ENCODE measurements at regions not wholly inside any gene's neighbourhood (a gene's known extent, or its start where the extent isn't known, plus 50 kb on each side); places are given as distances from the start of the nearest gene placed in this dataset.
"Not testable (repeated sequence)": the region's sequence is repeated elsewhere in the genome, so short reads cannot be mapped to it uniquely, and the experiment has no call there.

DNA sequence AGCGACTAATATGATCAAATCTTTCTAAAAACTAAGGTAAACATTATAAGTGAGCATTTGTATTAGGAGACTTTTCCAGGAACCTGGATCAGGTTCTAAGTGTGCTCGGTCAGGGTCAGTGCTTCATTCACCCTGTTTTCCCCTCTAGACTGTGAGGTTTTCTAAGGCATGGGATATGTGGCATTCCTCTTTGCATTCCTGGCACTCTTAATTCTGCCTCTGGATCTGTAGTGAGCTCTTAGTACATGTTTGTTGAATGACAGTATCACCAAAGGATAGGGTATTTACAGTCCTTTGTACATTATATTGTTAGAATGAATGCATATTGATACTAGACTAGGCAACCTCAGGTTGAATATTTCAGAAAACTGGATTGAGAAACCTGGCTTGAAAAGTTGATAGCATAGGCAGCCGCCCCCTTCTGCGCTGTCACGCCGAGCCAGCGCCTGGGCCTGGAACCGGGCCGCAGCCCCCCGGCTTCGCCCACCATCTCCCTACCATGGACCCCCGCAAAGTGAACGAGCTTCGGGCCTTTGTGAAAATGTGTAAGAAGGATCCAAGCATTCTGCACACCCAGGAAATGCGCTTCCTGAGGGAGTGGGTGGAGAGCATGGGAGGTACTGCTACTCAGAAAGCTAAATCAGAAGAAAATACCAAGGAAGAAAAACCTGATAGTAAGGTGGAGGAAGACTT lies 156.5 kb downstream of the KCNRG start:
- no peak overlapping the region for H3K4me3 ChIP-seq (ENCODE audit: low read length)
- H3K4me1 ChIP-seq (ENCODE audit: insufficient read depth, low read length): no peaks in the 10 kb centered on the region
- H3K27me3 ChIP-seq (ENCODE audit: insufficient read depth, low read length): no peaks in the 10 kb centered on the region
- H3K9me3 ChIP-seq (ENCODE audit: low read depth, low read length): no peaks in the 10 kb centered on the region

- not testable (repeated sequence) for H3K9me3 ChIP-seq (ENCODE audit: low read depth, low read length)
Observed at GRCh38 chr13:50173045-50173444, 157.8 kb downstream of the KCNRG start.

GRCh38 chr13:50174630-50175029 lies 159.4 kb downstream of the KCNRG start:
- Histone ChIP-seq H3K9me3 (ENCODE audit: low read depth, low read length) (no peaks in the 10 kb centered on the region), H3K4me3 (ENCODE audit: low read length) (no peak overlapping the region), H3K27me3 (ENCODE audit: insufficient read depth, low read length) (no peaks in the 10 kb centered on the region), H3K4me1 (ENCODE audit: insufficient read depth, low read length) (peaks cover 2% of the 10 kb centered on the region)

More at GRCh38 chr13:50173045-50173444, 157.8 kb downstream of the KCNRG start:
- not testable (repeated sequence) for H3K4me3 ChIP-seq (ENCODE audit: low read length); H3K4me1 ChIP-seq (ENCODE audit: insufficient read depth, low read length); H3K27me3 ChIP-seq (ENCODE audit: insufficient read depth, low read length)

DNA sequence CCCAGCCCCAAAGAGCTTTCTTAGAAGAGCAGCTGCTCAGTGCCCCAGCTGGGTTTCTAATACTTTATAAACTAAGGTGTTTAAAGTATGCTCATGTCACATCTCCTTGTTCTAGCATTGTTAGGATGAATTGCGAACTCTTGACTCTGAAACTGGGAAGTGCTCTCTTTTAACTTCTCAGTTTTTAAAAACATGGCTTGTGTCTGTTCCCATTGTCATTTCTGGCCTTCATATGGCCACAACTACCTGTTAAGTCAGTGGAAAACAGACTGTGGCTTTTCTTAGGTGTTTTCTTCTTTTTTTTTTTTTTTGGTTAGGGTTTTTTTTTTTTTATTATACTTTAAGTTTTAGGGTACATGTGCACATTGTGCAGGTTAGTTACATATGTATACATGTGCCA lies 164.7 kb downstream of the KCNRG start:
- H3K27me3 ChIP-seq (ENCODE audit: insufficient read depth, low read length): no peaks in the 10 kb centered on the region
- no peak overlapping the region for H3K4me3 ChIP-seq (ENCODE audit: low read length)
- H3K9me3 ChIP-seq (ENCODE audit: low read depth, low read length): no peaks in the 10 kb centered on the region
- H3K4me1 ChIP-seq (ENCODE audit: insufficient read depth, low read length): peaks cover 5% of the 10 kb centered on the region

DNA sequence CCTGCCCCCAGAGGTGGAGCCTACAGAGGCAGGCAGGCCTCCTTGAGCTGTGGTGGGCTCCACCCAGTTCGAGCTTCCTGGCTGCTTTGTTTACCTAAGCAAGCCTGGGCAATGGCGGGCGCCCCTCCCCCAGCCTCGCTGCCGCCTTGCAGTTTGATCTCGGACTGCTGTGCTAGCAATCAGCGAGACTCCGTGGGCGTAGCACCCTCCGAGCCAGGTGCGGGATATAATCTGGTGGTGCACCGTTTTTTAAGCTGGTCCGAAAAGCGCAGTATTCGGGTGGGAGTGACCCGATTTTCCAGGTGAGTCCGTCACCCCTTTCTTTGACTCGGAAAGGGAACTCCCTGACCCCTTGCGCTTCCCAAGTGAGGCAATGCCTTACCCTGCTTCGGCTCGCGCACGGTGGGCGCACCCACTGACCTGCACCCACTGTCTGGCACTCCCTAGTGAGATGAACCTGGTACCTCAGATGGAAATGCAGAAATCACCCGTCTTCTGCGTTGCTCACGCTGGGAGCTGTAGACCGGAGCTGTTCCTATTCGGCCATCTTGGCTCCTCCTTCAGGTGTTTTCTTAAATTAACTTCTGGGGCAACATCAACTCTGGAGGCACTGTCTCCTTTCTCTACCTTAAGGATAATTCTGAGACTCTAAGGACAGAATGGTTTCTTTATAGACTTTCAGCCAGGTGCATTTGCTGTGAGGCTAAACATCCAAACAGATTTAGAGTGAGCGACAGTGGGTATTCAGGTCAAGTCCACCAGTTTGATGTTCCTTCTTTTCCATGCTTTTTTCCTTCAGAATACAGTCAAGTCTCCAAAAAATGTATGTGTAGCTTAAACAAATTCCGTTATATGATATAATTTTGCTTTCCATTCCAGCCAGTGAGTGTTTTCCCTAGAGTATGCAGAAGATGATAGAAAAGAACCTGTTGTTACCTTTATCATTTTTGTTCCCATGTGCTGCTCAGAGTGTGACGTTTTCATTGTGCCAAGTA lies 170.8 kb downstream of the KCNRG start:
- H3K4me3 ChIP-seq (ENCODE audit: low read length); H3K9me3 ChIP-seq (ENCODE audit: low read depth, low read length); H3K4me1 ChIP-seq (ENCODE audit: insufficient read depth, low read length); H3K27me3 ChIP-seq (ENCODE audit: insufficient read depth, low read length): not testable (repeated sequence)

GRCh38 chr13:50187352-50188029 lies 172.2 kb downstream of the KCNRG start:
- no peaks in the 10 kb centered on the region for H3K27me3 ChIP-seq (ENCODE audit: insufficient read depth, low read length)
- H3K4me3 ChIP-seq (ENCODE audit: low read length): no peak overlapping the region
- no peaks in the 10 kb centered on the region for H3K9me3 ChIP-seq (ENCODE audit: low read depth, low read length)
- no peaks in the 10 kb centered on the region for H3K4me1 ChIP-seq (ENCODE audit: insufficient read depth, low read length)

DNA sequence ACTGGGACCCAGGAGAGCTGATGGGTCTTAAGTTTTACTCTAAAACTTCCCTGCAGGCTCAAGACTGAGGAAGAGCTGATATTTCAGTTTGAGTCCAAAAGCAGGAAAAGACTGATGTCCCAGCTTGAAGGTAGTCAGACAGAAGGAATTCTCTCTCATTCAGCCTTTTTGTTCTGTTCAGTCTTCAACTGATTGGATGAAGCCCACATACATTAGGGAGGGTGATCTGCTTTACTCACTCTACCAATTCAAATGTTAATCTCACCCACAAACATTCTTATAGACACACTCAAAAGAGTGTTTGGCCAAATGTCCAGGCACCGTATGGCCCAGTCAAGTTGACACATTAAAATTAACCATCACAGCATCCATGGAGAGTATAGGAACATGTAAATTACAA lies 173.5 kb downstream of the KCNRG start:
- H3K4me3 ChIP-seq (ENCODE audit: low read length): no peak overlapping the region
- H3K27me3 ChIP-seq (ENCODE audit: insufficient read depth, low read length): no peaks in the 10 kb centered on the region
- H3K9me3 ChIP-seq (ENCODE audit: low read depth, low read length): no peaks in the 10 kb centered on the region
- H3K4me1 ChIP-seq (ENCODE audit: insufficient read depth, low read length): no peaks in the 10 kb centered on the region

- Histone ChIP-seq H3K27me3 (ENCODE audit: insufficient read depth, low read length) (no peaks in the 10 kb centered on the region), H3K4me3 (ENCODE audit: low read length) (no peak overlapping the region), H3K4me1 (ENCODE audit: insufficient read depth, low read length) (no peaks in the 10 kb centered on the region), H3K9me3 (ENCODE audit: low read depth, low read length) (no peaks in the 10 kb centered on the region)
Observed at GRCh38 chr13:50189450-50189849, 174.2 kb downstream of the KCNRG start.

GRCh38 chr13:50191004-50191403 lies 175.8 kb downstream of the KCNRG start:
- no peak overlapping the region for H3K4me3 ChIP-seq (ENCODE audit: low read length)
- H3K4me1 ChIP-seq (ENCODE audit: insufficient read depth, low read length): no peaks in the 10 kb centered on the region
- H3K27me3 ChIP-seq (ENCODE audit: insufficient read depth, low read length): no peaks in the 10 kb centered on the region
- H3K9me3 ChIP-seq (ENCODE audit: low read depth, low read length): no peaks in the 10 kb centered on the region

DNA sequence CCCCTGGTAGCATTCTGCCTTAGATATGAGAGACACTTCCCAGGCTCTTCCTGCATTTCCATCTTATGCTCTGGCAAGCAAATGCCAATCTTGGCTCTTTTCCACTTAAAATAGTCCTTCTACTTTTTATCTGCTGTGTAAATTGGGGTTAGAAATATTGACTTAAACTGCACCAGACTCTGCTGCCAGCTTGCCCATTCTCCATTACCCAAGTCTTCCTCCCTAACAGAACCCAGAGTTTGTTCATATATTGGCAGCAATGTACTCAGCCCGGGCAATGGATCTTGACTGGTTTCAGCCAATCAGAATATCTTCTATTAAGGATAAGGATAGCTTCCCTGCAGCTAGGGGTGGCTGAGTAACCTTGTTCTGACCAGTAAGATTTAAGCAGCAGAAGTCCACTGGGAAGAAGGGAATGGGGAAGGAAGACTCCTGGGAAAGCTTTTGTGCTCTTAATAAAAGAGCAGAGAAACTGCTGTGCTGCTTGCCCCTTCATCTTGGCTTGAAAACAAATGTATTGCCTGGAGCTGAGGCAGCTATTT lies 177.1 kb downstream of the KCNRG start:
- peaks cover under 1% of the 10 kb centered on the region for H3K4me1 ChIP-seq (ENCODE audit: insufficient read depth, low read length)
- H3K4me3 ChIP-seq (ENCODE audit: low read length): no peak overlapping the region
- H3K27me3 ChIP-seq (ENCODE audit: insufficient read depth, low read length): no peaks in the 10 kb centered on the region
- no peaks in the 10 kb centered on the region for H3K9me3 ChIP-seq (ENCODE audit: low read depth, low read length)

DNA sequence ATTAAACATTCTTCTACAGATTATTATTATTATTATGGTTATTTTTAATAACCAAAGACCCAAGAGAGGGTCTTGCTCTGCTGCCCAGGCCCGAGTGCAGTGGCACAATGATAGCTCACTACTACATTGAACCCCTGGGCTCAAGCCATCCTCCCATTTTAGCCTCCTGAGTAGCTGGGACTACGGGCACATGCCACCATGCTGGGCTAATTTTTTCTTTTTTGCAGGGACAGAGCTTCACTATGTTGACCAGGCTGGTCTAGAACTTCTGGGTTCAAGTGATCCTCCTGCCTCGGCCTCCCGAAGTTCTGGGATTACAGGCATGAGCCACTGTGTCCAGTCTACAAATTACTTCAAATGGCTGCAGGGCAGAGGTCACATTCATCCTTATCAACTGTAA lies 179.8 kb downstream of the KCNRG start:
- no peaks in the 10 kb centered on the region for H3K9me3 ChIP-seq (ENCODE audit: low read depth, low read length)
- peaks cover 19% of the 10 kb centered on the region for H3K4me1 ChIP-seq (ENCODE audit: insufficient read depth, low read length)
- no peaks in the 10 kb centered on the region for H3K27me3 ChIP-seq (ENCODE audit: insufficient read depth, low read length)
- H3K4me3 ChIP-seq (ENCODE audit: low read length): no peak overlapping the region

DNA sequence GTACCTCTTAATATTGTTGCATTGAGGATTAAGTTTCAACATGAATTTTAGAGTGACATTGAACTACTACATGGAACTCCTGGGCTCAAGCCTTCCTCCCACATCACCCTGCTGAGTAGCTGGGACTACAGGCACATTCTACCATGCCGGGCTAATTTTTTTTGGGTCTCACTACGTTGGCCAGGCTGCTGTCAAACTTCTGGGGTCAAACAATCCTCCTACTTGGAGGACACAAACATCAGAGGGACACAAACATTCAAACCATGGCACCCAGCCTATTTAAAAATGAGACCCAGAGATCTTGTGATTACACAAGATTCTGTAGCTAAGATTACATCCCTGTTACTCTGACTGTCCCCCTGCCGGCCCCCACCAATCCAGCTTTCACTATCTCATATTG lies 180.9 kb downstream of the KCNRG start:
- peaks cover 19% of the 10 kb centered on the region for H3K4me1 ChIP-seq (ENCODE audit: insufficient read depth, low read length)
- no peaks in the 10 kb centered on the region for H3K9me3 ChIP-seq (ENCODE audit: low read depth, low read length)
- H3K27me3 ChIP-seq (ENCODE audit: insufficient read depth, low read length): no peaks in the 10 kb centered on the region
- H3K4me3 ChIP-seq (ENCODE audit: low read length): no peak overlapping the region

DNA sequence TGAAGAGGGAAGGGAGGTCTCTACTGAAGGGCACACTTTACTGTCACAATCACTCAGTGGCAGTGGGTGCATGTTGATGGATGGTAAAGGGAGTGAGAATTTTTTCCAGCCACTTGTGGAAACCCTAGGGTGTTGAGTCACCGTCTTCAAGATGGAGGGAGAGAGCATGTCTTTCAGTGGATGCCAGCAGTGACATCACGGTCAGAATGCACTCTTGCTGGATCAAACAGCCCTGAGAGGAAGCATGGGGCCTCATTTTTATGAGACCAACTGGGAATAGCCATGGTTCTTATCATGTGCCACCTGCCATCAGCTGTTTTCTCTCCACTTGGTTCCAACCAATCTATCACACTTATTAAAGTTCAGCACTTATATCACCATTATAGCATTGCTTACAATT lies 182.5 kb downstream of the KCNRG start:
- no peak overlapping the region for H3K4me3 ChIP-seq (ENCODE audit: low read length)
- H3K9me3 ChIP-seq (ENCODE audit: low read depth, low read length): no peaks in the 10 kb centered on the region
- no peaks in the 10 kb centered on the region for H3K27me3 ChIP-seq (ENCODE audit: insufficient read depth, low read length)
- H3K4me1 ChIP-seq (ENCODE audit: insufficient read depth, low read length): peaks cover 19% of the 10 kb centered on the region

DNA sequence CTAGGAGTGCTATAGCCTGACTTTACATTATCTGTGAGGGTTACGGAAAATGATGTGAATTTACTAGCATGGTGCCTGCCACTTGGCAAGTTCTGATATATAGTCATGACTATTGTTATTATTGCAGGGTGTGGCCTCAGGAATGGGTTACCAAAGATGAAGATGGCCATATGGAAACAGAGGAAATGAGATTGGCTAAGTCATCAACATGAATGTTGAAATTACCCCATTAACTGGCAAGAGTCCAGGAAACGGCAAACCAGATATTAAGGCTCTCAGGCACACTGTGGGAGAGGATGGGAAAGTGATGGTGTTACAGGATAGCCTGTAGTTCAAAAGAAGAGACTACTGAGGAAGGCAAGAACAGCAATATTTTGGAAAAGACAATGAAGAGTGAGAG lies 183.3 kb downstream of the KCNRG start:
- H3K4me1 ChIP-seq (ENCODE audit: insufficient read depth, low read length): peaks cover 19% of the 10 kb centered on the region
- no peaks in the 10 kb centered on the region for H3K27me3 ChIP-seq (ENCODE audit: insufficient read depth, low read length)
- H3K4me3 ChIP-seq (ENCODE audit: low read length): no peak overlapping the region
- no peaks in the 10 kb centered on the region for H3K9me3 ChIP-seq (ENCODE audit: low read depth, low read length)

- no peaks in the 10 kb centered on the region for H3K27me3 ChIP-seq (ENCODE audit: insufficient read depth, low read length)
- H3K4me1 ChIP-seq (ENCODE audit: insufficient read depth, low read length): peaks cover 19% of the 10 kb centered on the region
- H3K4me3 ChIP-seq (ENCODE audit: low read length): no peak overlapping the region
- H3K9me3 ChIP-seq (ENCODE audit: low read depth, low read length): no peaks in the 10 kb centered on the region
Observed at GRCh38 chr13:50200569-50200968, 185.3 kb downstream of the KCNRG start.

Data from mononuclear cell (primary cell).